DND-41 (cell line): ENCODE measurements at regions not wholly inside any gene's neighbourhood (a gene's known extent, or its start where the extent isn't known, plus 50 kb on each side); places are given as distances from the start of the nearest gene placed in this dataset.

Experiments
- ATAC-seq: fragments of 200-7000 bp; cut with Tn5 transposase; 3 replicates; pipeline ENCODE4 v1.9.1; 2021; ENCODE audit warnings: low read depth; ENCODE audit not compliant: insufficient read depth
- DNase-seq: peaks from one replicate; pipeline ENCODE4 v3.0.0-alpha.2; 2020
- H2AFZ ChIP-seq: 2 replicates; pipeline ENCODE4 v1.6.0; 2012; ENCODE audit warnings: low read depth, low read length
- H3K27ac ChIP-seq: 2 replicates; pipeline ENCODE4 v1.5.1; 2012; ENCODE audit warnings: low read length, inconsistent platforms
- H3K27me3 ChIP-seq: fragments of 200-600 bp; sonication (generic); 2 replicates; pipeline ENCODE4 v1.6.0; 2012; ENCODE audit warnings: low read length, mild to moderate bottlenecking, inconsistent platforms; ENCODE audit not compliant: insufficient read depth, poor library complexity
- H3K36me3 ChIP-seq: 2 replicates; pipeline ENCODE4 v1.5.1; 2012; ENCODE audit warnings: low read length, inconsistent platforms; ENCODE audit not compliant: insufficient read depth
- H3K4me1 ChIP-seq: 2 replicates; pipeline ENCODE4 v1.5.1; 2012; ENCODE audit warnings: mild to moderate bottlenecking, low read length; ENCODE audit not compliant: insufficient read depth
- H3K4me2 ChIP-seq: 2 replicates; pipeline ENCODE4 v1.6.0; 2012; ENCODE audit warnings: mild to moderate bottlenecking, moderate library complexity, low read length, inconsistent platforms; ENCODE audit not compliant: insufficient read depth
- H3K4me3 ChIP-seq, 2 experiments: fragments of 200-600 bp in 1 of 2; shearing (Covaris generic) in 1 of 2; 2 replicates each; pipeline ENCODE4 v1.5.1; 2012 to 2016; ENCODE audit warnings: inconsistent platforms in 2 of 2, low read length in 2 of 2, mild to moderate bottlenecking in 2 of 2, low read depth in 1 of 2, moderate library complexity in 1 of 2
- H3K79me2 ChIP-seq: 2 replicates; pipeline ENCODE4 v1.6.0; 2012; ENCODE audit warnings: low read length, inconsistent platforms; ENCODE audit not compliant: insufficient read depth
- H3K9ac ChIP-seq: 2 replicates; pipeline ENCODE4 v1.6.0; 2012; ENCODE audit warnings: low read depth, mild to moderate bottlenecking, inconsistent platforms, low read length, moderate library complexity
- H3K9me3 ChIP-seq: 2 replicates; pipeline ENCODE4 v1.5.1; 2012; ENCODE audit warnings: low read length, moderate library complexity, mild to moderate bottlenecking, inconsistent platforms; ENCODE audit not compliant: insufficient read depth, severe bottlenecking
- H4K20me1 ChIP-seq: 2 replicates; pipeline ENCODE4 v1.6.0; 2012; ENCODE audit warnings: low read length; ENCODE audit not compliant: insufficient read depth
- CTCF ChIP-seq: IDR thresholded peaks from 2 replicates; pipeline ENCODE4 v1.5.1; 2012; ENCODE audit warnings: borderline replicate concordance, low read length, moderate library complexity, mild to moderate bottlenecking; ENCODE audit not compliant: poor library complexity, severe bottlenecking; ENCODE audit errors: extremely low read depth
- EZH2 ChIP-seq: IDR thresholded peaks from 3 replicates; pipeline ENCODE4 v1.6.1; 2012; ENCODE audit warnings: borderline replicate concordance, low read depth, mild to moderate bottlenecking, moderate library complexity, low read length, inconsistent platforms; ENCODE audit not compliant: severe bottlenecking

GRCh38 chr13:67402546-67402945 lies 172.4 kb upstream of the PCDH9 start:
- no peak for ATAC-seq
- TF ChIP-seq EZH2, result no peak
- TF ChIP-seq CTCF, result no peak
- no peaks in the 10 kb centered on the region for H3K27me3 ChIP-seq

GRCh38 chr13:67395577-67395976 lies 165.4 kb upstream of the PCDH9 start:
- H3K4me2 ChIP-seq, result no peak overlapping the region
- no peak overlapping the region for H2AFZ ChIP-seq
- H3K27me3 ChIP-seq, result no peaks in the 10 kb centered on the region
- no peaks in the 10 kb centered on the region for H3K36me3 ChIP-seq
- H3K9me3 ChIP-seq, result no peaks in the 10 kb centered on the region
- no peak overlapping the region for H3K27ac ChIP-seq
- H3K9ac ChIP-seq, result no peak overlapping the region
- no peak overlapping the region for H3K4me3 ChIP-seq
- H3K4me1 ChIP-seq, result no peaks in the 10 kb centered on the region
- H4K20me1 ChIP-seq, result no peaks in the 10 kb centered on the region
- no peaks in the 10 kb centered on the region for H3K79me2 ChIP-seq
- TF ChIP-seq CTCF (no peak), EZH2 (no peak)
- DNase-seq, result no peak
- no peak for ATAC-seq

More at GRCh38 chr13:67402546-67402945, 172.4 kb upstream of the PCDH9 start:
- H3K9ac ChIP-seq, result no peak overlapping the region
- no peak overlapping the region for H3K4me2 ChIP-seq
- no peak for DNase-seq
- H3K9me3 ChIP-seq, result no peaks in the 10 kb centered on the region
- H3K27ac ChIP-seq, result no peak overlapping the region
- H3K79me2 ChIP-seq, result no peaks in the 10 kb centered on the region
- H3K36me3 ChIP-seq, result no peaks in the 10 kb centered on the region
- H3K4me1 ChIP-seq, result no peaks in the 10 kb centered on the region
- no peaks in the 10 kb centered on the region for H4K20me1 ChIP-seq
- no peak overlapping the region for H2AFZ ChIP-seq
- H3K4me3 ChIP-seq, result no peak overlapping the region

- H3K9ac ChIP-seq, result no peak overlapping the region
- H3K4me2 ChIP-seq, result no peak overlapping the region
These were observed 161.9 kb upstream of the PCDH9 start for GRCh38 chr13:67392014-67392413.

More at GRCh38 chr13:67392014-67392413, 161.9 kb upstream of the PCDH9 start:
- H3K36me3 ChIP-seq, result no peaks in the 10 kb centered on the region
- DNase-seq (no peak), ATAC-seq (no peak)
- H2AFZ ChIP-seq, result no peak overlapping the region
- no peaks in the 10 kb centered on the region for H4K20me1 ChIP-seq
- H3K4me3 ChIP-seq, result no peak overlapping the region
- H3K27ac ChIP-seq, result no peak overlapping the region
- H3K79me2 ChIP-seq, result no peaks in the 10 kb centered on the region
- TF ChIP-seq EZH2, result no peak
- TF ChIP-seq CTCF, result no peak
- H3K4me1 ChIP-seq, result no peaks in the 10 kb centered on the region
- no peaks in the 10 kb centered on the region for H3K27me3 ChIP-seq
- no peaks in the 10 kb centered on the region for H3K9me3 ChIP-seq
